ENCODE measurements at regions not wholly inside any gene's neighbourhood (a gene's known extent, or its start where the extent isn't known, plus 50 kb on each side); places are given as distances from the start of the nearest gene placed in this dataset.

- DNase-seq (ENCODE audit: low spot score): no peak
Observed at GRCh38 chr7:46360811-46361210, 439.7 kb upstream of the IGFBP3 start.

- DNase-seq (ENCODE audit: low spot score): no peak
Observed at GRCh38 chr7:46360296-46360695, 439.2 kb upstream of the IGFBP3 start.

- no peak for DNase-seq (ENCODE audit: low spot score)
Observed at GRCh38 chr7:46357851-46358250, 436.8 kb upstream of the IGFBP3 start.

GRCh38 chr7:46357290-46357689 lies 436.2 kb upstream of the IGFBP3 start:
- no peak for DNase-seq (ENCODE audit: low spot score)

GRCh38 chr7:46356371-46356770 lies 435.3 kb upstream of the IGFBP3 start:
- no peak for DNase-seq (ENCODE audit: low spot score)

DNA sequence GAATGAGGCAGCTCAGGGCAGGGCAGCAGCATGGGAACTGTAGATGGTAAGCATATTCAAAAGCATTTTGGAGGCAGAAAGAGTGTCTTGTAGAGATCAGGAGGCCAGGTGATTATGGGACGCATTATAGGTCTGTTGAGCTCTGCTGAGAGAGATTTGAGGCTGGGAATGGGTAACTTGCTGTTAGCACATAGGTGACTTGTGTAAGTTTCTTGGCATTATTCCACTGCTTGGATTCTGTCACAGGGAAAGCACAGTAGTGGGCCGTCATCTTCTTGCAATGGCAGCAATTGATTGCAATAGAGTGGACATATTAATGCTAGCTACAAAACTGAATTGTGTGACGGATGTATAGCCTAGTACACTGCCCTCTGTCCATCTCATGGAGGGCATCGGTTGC lies 434.3 kb upstream of the IGFBP3 start:
- no peak for DNase-seq (ENCODE audit: low spot score)

DNA sequence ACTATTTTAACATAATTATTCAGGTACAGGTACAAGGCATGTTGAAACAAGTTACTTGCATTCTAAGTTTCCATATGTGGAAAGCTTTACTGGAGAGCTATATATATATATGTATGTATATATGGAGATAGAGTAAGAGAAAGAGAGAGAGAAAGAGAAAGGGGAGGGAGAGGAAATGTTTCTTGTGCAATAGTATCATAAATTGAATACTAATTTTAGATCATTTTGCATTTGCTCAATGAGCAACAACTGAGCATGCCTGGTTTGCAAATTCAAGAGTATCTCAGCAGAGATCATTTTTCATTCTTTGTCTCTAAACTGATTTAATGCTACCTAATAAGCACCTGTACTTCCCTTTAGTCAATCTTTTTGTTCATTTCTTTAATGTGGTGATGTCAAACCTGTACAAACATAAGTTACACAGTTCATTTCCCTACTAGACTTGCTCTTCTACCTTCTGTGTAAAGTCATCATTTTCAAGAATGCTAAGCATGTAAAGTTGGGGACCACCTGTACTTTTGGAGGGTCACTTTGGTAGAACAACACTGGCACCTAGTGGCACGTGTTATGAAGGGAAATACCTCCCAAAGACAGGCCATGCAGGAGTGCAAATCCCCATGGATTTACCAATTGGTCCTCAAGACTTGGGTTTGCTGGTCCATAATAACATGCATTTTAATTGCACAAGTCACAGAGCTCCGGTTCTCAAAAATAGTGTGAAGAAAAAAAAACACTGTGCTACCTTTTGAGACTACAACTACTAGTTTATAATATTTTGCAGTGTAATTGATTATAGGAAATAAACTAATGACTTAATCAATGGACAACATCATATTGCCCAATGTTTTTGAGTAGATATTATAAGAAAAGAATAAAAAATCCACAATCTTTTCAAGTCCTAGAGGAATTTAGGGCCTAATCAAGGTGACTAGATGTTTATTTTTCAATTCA lies 431.2 kb upstream of the IGFBP3 start:
- DNase-seq (ENCODE audit: low spot score): peak; percentile 77

DNA sequence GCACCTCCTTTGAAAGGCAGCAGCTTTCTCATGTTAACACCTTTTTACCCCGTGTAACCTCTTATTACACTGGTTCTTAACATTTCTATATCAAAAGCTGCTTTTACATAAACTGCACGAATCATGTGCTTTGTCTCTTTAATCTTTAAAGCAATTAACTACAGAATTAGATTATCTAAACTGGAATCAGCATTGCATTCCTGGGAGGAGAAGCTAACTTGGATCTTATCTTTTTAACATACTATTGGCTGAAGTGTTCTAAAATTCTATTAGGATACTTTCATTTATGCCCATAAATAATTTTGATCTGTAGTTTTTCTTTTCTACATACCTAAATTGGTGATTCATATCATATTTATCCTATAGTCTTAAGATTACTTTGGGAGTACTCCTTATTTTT lies 428.4 kb upstream of the IGFBP3 start:
- no peak for DNase-seq (ENCODE audit: low spot score)

- no peak for DNase-seq (ENCODE audit: low spot score)
Observed at GRCh38 chr7:46344533-46344932, 423.5 kb upstream of the IGFBP3 start.

- DNase-seq (ENCODE audit: low spot score): no peak
Observed at GRCh38 chr7:46343802-46344201, 422.7 kb upstream of the IGFBP3 start.

GRCh38 chr7:46322937-46323336 lies 401.9 kb upstream of the IGFBP3 start:
- DNase-seq (ENCODE audit: low spot score): no peak

DNA sequence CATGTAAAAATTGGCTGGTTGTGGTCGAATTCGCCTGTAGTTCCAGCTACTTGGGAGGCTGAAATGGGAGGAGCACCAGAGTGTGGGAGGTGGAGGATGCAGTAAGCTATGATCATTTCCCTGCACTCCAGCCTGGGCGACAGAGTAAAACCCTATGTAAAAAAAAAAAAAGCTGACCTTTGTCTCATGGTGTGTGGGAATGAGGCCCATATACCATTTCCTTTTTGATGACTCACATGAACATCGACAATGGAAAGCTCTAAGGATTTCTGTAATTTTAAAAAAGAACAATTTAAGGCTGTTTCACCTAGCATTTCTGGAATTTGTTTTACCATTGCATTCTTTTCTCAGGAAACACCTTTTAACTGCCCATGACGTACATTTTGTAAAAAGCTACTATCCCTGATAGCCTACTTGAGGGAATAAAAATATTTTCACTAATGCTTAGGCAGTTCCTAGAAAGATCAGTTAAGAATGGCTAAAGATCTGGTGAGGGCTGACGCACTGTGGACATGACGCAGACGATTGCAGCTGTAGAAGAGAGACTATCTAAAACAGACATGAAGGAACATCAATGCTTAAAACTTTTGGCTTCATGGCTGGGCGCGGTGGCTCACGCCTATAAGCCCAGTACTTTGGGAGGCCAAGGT lies 400.6 kb upstream of the IGFBP3 start:
- no peak for DNase-seq (ENCODE audit: low spot score)

- no peak for DNase-seq (ENCODE audit: low spot score)
Observed at GRCh38 chr7:46320956-46321355, 399.9 kb upstream of the IGFBP3 start.

GRCh38 chr7:46319841-46320240 lies 398.8 kb upstream of the IGFBP3 start:
- DNase-seq (ENCODE audit: low spot score): no peak

- DNase-seq (ENCODE audit: low spot score): no peak
Observed at GRCh38 chr7:46318276-46318675, 397.2 kb upstream of the IGFBP3 start.

DNA sequence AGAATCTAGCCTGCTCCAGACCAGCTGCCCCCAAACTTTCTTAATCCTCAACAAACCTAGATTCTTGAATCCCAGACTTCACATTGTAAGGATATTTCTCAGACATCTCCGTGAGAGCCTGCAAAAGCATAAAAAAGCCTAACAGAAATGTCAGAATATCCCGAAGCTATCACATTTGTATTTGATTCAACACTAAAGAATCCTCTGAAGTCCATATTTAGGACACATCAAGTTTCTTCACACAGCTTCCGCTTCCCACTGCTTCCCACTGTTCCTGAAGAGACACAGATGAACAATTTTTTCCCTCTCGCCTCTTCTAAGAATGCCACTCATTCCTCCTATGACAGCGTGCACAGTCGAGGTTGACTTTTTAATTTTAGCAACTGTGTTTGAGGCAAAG lies 396.2 kb upstream of the IGFBP3 start:
- peak; percentile 55 for DNase-seq (ENCODE audit: low spot score)

DNA sequence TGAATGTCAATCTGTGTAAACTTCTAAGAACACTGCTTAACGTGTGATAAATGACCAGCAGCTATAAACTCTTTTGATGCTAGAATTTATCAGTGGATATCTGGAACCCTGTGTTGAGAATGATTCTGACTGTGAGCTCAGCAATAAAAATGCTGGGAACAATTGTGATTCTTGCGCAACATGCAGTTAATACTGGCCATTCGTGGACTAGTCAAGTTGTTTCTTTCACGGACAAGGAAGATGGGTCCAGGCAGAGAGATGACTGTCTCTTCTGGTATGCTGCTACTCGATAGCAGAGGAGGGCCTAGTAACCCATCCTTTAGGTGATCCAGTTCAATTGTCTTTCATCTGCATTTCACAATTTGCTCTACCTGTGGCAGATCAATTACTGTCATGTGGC lies 394.8 kb upstream of the IGFBP3 start:
- DNase-seq (ENCODE audit: low spot score): peak; percentile 68

GRCh38 chr7:46301677-46302076 lies 380.6 kb upstream of the IGFBP3 start:
- peak; percentile 25 for DNase-seq (ENCODE audit: low spot score)

GRCh38 chr7:46297515-46297914 lies 376.4 kb upstream of the IGFBP3 start:
- DNase-seq (ENCODE audit: low spot score): no peak

DNA sequence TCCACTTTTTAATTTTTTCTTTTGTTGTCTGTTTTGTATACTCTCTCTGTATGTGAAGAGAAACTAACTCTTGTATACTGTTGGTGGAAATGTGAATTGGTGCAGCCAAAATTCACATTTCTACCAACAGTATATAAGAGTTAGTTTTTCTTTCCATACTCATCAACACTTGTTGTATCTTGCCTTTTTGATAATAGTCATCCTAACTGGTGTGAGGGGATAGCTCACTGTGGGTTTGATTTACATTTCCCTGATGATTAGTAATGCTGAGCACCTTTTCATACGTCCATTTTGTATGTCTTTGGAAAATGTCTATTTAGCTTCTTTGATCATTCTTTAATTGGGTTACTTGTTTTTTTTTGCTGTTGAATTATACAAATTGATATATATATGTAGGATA lies 375.5 kb upstream of the IGFBP3 start:
- DNase-seq (ENCODE audit: low spot score): no peak

DNA sequence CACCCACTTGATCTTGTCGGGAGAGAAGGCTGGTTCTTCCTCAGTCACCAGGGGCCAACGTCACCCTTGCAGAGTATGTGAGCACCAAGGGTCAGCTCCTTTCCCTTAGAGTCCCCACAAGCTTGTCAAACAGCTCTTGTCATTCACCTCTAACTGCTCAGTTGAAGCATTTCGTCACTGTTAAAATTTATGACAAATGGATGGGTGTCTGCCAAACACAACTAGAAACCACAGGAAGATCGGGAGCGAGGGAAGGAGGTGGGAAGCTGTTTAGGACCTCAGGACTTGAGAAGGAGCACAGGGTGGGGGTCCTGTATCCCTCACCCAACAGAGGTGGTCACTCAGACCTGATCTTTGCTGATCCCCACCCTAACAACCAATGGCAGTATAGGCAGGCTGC lies 373.3 kb upstream of the IGFBP3 start:
- DNase-seq (ENCODE audit: low spot score): no peak

DNA sequence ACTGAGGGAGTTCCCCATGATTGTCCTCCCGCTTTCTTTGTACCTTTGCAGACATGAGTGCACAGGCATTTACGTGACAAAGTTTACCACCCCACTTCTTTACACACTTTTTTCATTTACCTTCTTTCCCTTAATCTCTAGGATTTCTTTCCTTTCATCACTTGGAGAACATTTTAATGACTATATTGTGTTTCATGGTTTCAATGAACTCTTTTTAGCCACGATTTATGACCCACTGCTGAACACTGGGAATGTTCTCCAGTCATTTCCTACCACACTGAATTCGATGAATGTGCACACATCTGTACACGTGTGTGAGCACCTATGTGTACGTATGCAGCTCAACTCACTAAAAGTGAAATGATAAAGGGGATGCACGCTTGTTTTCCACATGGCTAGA lies 371.7 kb upstream of the IGFBP3 start:
- DNase-seq (ENCODE audit: low spot score): no peak

DNA sequence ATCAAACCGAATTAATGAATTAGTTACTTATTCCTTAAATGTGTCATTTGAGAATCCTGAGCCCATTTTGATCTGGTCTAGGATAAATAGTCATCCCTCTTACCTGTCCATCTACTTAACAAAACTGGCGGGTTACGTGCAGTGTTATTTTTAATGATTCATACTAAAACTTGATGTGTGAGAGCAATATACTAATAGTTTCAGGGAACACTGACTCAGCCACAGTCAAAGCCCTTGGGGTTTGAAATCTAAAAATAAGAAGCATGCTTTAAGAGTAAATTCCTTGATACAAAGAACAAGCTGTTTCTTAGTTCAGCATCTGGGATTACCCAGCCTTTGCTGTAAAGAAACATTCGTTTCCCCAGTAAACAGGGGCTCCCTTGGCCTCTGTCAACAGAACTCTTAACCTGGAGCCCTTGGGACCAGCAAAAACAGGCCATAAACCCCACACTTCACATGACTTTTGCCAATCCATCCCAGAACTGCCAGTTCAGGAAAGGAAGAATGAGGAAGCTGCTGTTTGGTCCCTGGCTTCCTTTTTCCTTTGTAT lies 370.6 kb upstream of the IGFBP3 start:
- DNase-seq (ENCODE audit: low spot score): peak; percentile 61
